AG09319 (cell line): ENCODE measurements at regions not wholly inside any gene's neighbourhood (a gene's known extent, or its start where the extent isn't known, plus 50 kb on each side); places are given as distances from the start of the nearest gene placed in this dataset.

Source experiments
- DNase-seq: peaks from one replicate; pipeline ENCODE4 v3.0.0-alpha.2; 2010; ENCODE audit warnings: low read depth; ENCODE audit errors: extremely low read depth
- TF ChIP-seq, protein P1 (sequence below): IDR thresholded peaks from 2 replicates; pipeline ENCODE4 v1.5.1; 2011; ENCODE audit warnings: low read depth, mild to moderate bottlenecking, inconsistent platforms, low read length, moderate library complexity

DNA sequence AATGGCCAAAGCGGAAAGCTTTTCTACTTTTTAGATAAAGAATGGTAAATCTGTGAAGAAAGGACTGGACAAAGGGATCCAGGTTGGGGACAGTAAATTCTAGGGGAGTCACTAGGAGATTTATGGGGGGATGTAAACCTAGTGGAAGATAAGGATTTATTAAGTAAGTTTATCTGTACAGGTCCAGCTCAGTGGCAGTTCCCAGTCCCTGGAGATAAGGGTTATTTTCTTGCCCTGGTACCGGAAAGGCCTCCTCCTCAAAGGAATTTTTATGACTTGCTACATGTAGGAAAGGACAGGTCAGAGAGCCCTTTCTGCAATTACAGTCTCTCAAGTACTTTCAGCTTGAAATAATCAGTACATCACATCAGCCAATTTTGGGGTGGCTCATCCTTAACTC lies 72.6 kb upstream of the BICD1 start:
- TF ChIP-seq, protein P1, sequence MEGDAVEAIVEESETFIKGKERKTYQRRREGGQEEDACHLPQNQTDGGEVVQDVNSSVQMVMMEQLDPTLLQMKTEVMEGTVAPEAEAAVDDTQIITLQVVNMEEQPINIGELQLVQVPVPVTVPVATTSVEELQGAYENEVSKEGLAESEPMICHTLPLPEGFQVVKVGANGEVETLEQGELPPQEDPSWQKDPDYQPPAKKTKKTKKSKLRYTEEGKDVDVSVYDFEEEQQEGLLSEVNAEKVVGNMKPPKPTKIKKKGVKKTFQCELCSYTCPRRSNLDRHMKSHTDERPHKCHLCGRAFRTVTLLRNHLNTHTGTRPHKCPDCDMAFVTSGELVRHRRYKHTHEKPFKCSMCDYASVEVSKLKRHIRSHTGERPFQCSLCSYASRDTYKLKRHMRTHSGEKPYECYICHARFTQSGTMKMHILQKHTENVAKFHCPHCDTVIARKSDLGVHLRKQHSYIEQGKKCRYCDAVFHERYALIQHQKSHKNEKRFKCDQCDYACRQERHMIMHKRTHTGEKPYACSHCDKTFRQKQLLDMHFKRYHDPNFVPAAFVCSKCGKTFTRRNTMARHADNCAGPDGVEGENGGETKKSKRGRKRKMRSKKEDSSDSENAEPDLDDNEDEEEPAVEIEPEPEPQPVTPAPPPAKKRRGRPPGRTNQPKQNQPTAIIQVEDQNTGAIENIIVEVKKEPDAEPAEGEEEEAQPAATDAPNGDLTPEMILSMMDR, result no peak
- DNase-seq, result no peak

DNA sequence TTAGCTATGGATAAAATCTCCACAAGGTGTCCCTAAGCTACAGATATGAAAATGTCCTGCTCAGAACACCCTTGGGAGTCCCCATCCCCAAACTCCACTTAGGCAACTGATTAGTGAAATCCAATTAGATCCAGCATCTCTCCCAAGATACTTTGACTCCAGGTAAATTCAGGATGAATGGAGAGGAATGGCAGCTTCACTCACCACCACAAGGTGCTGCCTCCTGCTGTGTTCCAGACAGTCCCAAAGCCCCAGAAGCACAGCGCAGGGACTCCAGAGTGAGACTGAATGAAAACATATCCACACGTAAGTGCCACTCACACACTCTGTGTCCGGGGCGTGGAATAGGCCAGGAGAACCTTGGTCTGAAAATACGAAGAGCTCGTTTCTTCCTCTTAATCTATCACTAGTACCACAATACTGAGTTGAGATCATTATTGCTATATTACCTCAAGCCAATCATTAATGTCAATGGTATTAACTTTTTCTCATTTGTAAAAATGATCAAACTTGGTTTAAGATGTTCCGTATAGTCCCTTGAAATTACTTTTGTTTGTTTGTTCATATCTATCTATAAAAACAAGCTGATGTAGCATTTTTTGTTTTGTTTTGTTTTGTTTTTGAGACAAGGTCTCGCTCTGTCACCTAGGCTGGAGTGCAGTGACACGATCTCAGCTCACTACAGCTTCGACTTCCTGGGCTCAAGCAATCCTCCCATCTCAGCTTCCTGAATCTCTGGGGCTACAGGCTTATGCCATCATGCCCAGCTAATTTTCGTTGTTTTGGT lies 70.0 kb upstream of the BICD1 start:
- TF ChIP-seq, protein P1, result no peak
- no peak for DNase-seq

DNA sequence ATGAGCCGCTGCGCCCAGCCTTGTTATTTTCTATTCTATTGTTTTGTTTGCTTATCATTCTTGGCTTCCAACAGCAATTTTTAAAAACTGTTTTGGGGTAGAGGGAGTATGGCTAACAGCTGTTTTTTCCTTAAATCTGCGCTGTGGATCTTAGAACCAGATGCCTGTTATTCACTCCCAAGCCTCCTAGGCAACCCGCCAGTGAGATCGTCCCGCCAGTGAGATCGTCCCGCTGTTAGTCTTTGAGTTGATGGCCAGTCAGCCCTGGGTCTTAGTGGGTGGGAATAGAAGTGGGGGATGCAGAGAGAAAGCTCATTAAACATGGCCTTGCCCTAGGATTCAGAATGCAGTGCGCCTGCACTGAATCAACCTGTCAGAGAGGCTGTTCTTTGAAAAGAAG lies 67.3 kb upstream of the BICD1 start:
- no peak for DNase-seq
- TF ChIP-seq, protein P1, result no peak

DNA sequence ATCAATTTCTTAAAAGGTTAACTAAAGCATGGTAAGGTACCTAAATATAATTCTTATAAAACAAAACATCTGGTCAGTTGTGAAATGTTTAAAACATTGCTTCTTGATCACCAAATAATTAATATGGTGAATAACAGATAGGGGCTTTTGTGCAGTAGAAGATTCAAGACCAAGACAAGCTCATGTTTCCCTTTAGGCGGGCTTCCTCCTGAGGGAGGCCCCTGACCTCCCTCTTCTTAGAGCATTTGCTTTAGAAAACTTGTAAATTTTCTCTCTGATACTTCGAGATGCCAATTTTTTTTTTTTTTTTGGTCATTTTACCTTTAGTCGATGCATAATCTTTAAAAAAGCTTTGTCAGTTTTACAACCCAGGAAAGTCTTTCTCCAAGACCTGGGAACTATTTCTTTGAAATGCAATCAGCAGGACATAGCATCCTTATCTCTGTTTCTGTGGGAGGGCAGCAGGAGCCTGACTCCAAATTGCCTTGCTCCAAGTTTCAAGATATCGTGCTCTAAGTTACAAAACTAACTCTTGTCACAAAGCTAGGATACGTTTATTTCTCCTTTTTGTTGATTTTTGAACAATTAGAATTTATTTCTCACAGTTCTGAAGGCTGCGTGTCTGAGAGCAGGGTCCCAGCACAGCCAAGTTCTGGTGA lies 66.6 kb upstream of the BICD1 start:
- TF ChIP-seq, protein P1, result no peak
- no peak for DNase-seq

DNA sequence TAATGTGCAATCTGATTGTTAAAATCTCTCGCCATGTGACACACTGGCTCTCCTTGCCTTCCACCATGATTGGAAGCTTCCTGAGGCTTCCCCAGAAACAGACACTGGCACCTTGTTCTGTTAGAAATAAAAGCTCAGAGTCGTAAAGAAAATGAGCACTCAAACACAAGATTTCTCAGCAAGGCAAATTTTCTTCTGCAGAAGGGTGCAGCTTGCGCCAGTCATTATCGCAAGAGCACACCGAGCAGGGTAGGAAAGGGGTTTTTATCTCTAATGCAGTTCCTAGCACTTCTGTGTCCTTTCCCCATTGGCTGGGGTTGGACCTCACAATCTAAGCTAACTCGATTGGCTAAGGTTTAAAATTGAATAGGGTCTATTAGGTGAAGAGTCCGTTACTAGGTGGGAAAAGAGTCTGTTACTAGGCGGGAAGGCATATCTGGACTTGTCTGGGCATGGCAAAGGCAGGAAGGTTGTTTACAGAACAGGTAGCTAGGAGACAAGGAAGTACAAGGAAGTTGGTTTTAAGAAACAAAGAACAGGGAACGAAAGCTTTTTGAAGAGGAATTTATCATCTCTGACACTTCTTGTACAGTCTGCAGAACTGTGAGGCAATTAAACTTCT lies 62.6 kb upstream of the BICD1 start:
- no peak for DNase-seq
- TF ChIP-seq, protein P1, result no peak

DNA sequence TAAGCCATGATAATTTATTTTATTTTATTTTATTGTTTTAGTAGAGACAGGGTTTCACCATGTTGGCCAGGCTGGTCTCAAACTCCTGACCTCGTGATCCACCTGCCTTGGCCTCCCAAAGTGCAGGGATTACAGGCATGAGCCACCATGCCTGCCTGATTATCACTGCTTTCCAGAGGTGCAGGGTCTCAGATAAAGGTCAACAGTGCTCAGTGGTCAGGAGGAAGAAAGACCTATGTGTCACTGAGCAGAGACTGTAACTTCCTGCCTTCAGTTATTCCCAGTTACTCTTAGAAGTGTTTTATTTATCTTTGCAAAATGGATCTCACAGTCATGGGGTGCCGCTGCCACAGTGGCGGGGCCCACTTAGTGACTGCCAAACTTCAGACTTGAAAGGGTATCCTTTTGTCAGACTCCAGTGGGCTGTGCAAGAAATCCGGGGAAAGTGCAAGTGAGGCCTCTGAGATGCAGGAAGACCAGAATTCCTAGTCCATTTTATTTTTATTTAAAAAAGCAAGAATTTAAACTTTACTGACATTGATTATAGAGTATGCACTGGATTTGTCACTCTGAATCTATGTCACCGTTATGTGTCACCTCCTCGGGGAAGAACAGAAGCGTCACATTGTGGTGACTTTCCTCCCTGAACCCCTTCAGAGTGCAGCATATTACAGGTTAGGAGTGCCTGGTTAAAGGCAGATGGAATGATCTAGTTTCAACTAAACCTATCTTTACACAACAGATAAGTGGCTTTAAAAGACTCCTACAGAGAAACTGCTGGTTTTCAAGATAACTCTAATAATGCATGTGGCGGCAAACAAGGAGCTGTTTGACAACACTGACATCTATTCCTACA lies 59.1 kb upstream of the BICD1 start:
- TF ChIP-seq, protein P1, result no peak
- no peak for DNase-seq
